Suprapubic skin (tissue), 3 donors: ENCODE measurements at regions not wholly inside any gene's neighbourhood (a gene's known extent, or its start where the extent isn't known, plus 50 kb on each side); places are given as distances from the start of the nearest gene placed in this dataset.

Experiments used
- CTCF ChIP-seq, 2 donors: fragments of 200-600 bp in 1 of 2; fragments of 450-650 bp in 1 of 2; sonication (generic) in 1 of 2; IDR thresholded peaks; one replicate each; pipeline ENCODE4 v1.5.1; 2016 to 2019; ENCODE audit warnings: antibody characterized with exemption in 2 of 2, mild to moderate bottlenecking in 1 of 2, moderate library complexity in 1 of 2
- POLR2A ChIP-seq, 2 donors: fragments of 450-650 bp; IDR thresholded peaks; one replicate each; pipeline ENCODE4 v1.6.1; 2017; ENCODE audit warnings: antibody characterized with exemption in 2 of 2, mild to moderate bottlenecking in 2 of 2, moderate library complexity in 2 of 2

DNA sequence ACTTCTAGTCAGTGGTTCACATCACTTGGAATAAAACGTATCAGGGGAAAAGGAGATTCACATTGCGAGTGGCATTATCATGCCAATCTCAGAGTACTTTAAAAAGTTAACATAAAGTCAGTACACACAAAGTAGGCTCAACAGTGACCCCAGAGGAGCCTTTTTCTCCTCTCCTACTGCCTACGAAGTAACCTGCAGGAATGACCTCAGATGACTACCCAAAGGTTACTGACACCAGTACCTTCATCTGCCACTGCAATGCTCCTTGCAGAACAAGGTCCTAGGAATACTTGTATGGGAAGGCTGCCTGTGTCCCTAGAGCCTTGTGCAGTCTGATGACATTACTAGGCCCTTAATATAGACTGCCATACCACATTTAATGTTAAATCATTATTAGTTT is 389.8 kb upstream of the LYPLAL1 start:
- TF ChIP-seq POLR2A (IDR thresholded peaks at IDR 0.05) (no peak), CTCF (IDR thresholded peaks at IDR 0.05) (no peak)
